Lower lobe of right lung (tissue), 2 donors: ENCODE measurements at regions not wholly inside any gene's neighbourhood (a gene's known extent, or its start where the extent isn't known, plus 50 kb on each side); places are given as distances from the start of the nearest gene placed in this dataset.
"Not testable (repeated sequence)": the region's sequence is repeated elsewhere in the genome, so short reads cannot be mapped to it uniquely, and the experiment has no call there.

Source experiments
- ATAC-seq, 2 donors: fragments of 200-7000 bp; cut with Tn5 transposase; one replicate each; pipeline ENCODE4 v1.9.1; 2020 to 2022; ENCODE audit warnings: mild to moderate bottlenecking in 2 of 2, moderate library complexity in 2 of 2
- DNase-seq: peaks from one replicate; pipeline ENCODE4 v3.0.0-alpha.2; 2020
- H3K27ac ChIP-seq: fragments of 200-600 bp; one replicate; pipeline ENCODE4 v1.8.0; 2022
- H3K27me3 ChIP-seq: fragments of 200-600 bp; one replicate; pipeline ENCODE4 v1.8.0; 2022; ENCODE audit warnings: low read depth
- H3K36me3 ChIP-seq: fragments of 200-600 bp; one replicate; pipeline ENCODE4 v1.8.0; 2022; ENCODE audit warnings: mild to moderate bottlenecking
- H3K4me1 ChIP-seq: fragments of 200-600 bp; one replicate; pipeline ENCODE4 v1.8.0; 2022
- H3K4me3 ChIP-seq: fragments of 200-600 bp; one replicate; pipeline ENCODE4 v1.8.0; 2022; ENCODE audit warnings: mild to moderate bottlenecking
- H3K9me3 ChIP-seq: fragments of 200-600 bp; one replicate; pipeline ENCODE4 v1.8.0; 2022
- CTCF ChIP-seq: fragments of 200-600 bp; IDR thresholded peaks from one replicate; pipeline ENCODE4 v1.8.0; 2022; ENCODE audit warnings: antibody characterized with exemption, mild to moderate bottlenecking
- intact Hi-C: fragments of 100-400 bp; cut with DNase I; formaldehyde crosslinking; loops from one replicate; pipeline ENCODE4 v1.11.0; 2022
- donor health status: DM: no; HTN: yes; CAD: no; lungs with severe emphysema.

GRCh38 chr4:186982160-186982559, 258.5 kb upstream of the FAT1 start:
- H3K4me1 ChIP-seq: no peaks in the 10 kb centered on the region
- no peaks in the 10 kb centered on the region for H3K36me3 ChIP-seq
- ATAC-seq (no peak), DNase-seq (no peak)
- H3K9me3 ChIP-seq: no peaks in the 10 kb centered on the region
- no peaks in the 10 kb centered on the region for H3K27me3 ChIP-seq
- TF ChIP-seq CTCF: no peak
- H3K27ac ChIP-seq: no peak overlapping the region
- H3K4me3 ChIP-seq: no peak overlapping the region
- intact Hi-C loops: no loop called here

GRCh38 chr4:186984105-186984644, 260.5 kb upstream of the FAT1 start:
- H3K27me3 ChIP-seq: no peaks in the 10 kb centered on the region
- DNase-seq: no peak
- no peak for TF ChIP-seq CTCF
- H3K4me3 ChIP-seq: no peak overlapping the region
- ATAC-seq: no peak
- H3K4me1 ChIP-seq: no peaks in the 10 kb centered on the region
- no peaks in the 10 kb centered on the region for H3K9me3 ChIP-seq
- intact Hi-C loops: no loop called here
- H3K27ac ChIP-seq: no peak overlapping the region
- H3K36me3 ChIP-seq: no peaks in the 10 kb centered on the region

GRCh38 chr4:186999686-187000085, 276.0 kb upstream of the FAT1 start:
- H3K4me3 ChIP-seq: no peak overlapping the region
- no peak overlapping the region for H3K27ac ChIP-seq
- no peaks in the 10 kb centered on the region for H3K9me3 ChIP-seq
- ATAC-seq: no peak
- H3K36me3 ChIP-seq: no peaks in the 10 kb centered on the region
- H3K4me1 ChIP-seq: no peaks in the 10 kb centered on the region
- no peak for TF ChIP-seq CTCF
- intact Hi-C loops: no loop called here
- no peaks in the 10 kb centered on the region for H3K27me3 ChIP-seq
- no peak for DNase-seq

- Histone ChIP-seq H3K4me1 (no peaks in the 10 kb centered on the region), H3K4me3 (no peak overlapping the region), H3K27ac (no peak overlapping the region), H3K9me3 (no peaks in the 10 kb centered on the region), H3K36me3 (no peaks in the 10 kb centered on the region), H3K27me3 (no peaks in the 10 kb centered on the region)
- intact Hi-C loops: no loop called here
- ATAC-seq (no peak), DNase-seq (no peak)
- TF ChIP-seq CTCF: no peak
Observed at GRCh38 chr4:187000281-187000680, 276.6 kb upstream of the FAT1 start.

- H3K9me3 ChIP-seq, DNase-seq, H3K4me3 ChIP-seq, H3K27ac ChIP-seq, intact Hi-C loops, H3K27me3 ChIP-seq, H3K36me3 ChIP-seq, ATAC-seq, H3K4me1 ChIP-seq: not testable (repeated sequence)
Observed at GRCh38 chr4:187002133-187002532, 278.5 kb upstream of the FAT1 start.

GRCh38 chr4:187004628-187005027, 281.0 kb upstream of the FAT1 start:
- Histone ChIP-seq H3K9me3 (no peaks in the 10 kb centered on the region), H3K4me1 (no peaks in the 10 kb centered on the region), H3K27me3 (no peaks in the 10 kb centered on the region), H3K36me3 (no peaks in the 10 kb centered on the region), H3K4me3 (no peak overlapping the region), H3K27ac (no peak overlapping the region)
- intact Hi-C loops: no loop called here
- ATAC-seq (no peak), DNase-seq (no peak)
- TF ChIP-seq CTCF: no peak
